ENCODE measurements at regions not wholly inside any gene's neighbourhood (a gene's known extent, or its start where the extent isn't known, plus 50 kb on each side); places are given as distances from the start of the nearest gene placed in this dataset.

- DNase-seq = no peak
Observed at GRCh38 chr13:106433066-106433465, 102.4 kb downstream of the EFNB2 start.

GRCh38 chr13:106432636-106433035 lies 102.8 kb downstream of the EFNB2 start:
- DNase-seq = no peak

GRCh38 chr13:106426909-106427308 lies 108.6 kb downstream of the EFNB2 start:
- DNase-seq = no peak

GRCh38 chr13:106425661-106426060 lies 109.8 kb downstream of the EFNB2 start:
- DNase-seq = no peak

- DNase-seq = no peak
Observed at GRCh38 chr13:106424805-106425204, 110.7 kb downstream of the EFNB2 start.

- no peak for DNase-seq
Observed at GRCh38 chr13:106423530-106423929, 111.9 kb downstream of the EFNB2 start.

- DNase-seq = no peak
Observed at GRCh38 chr13:106418556-106418955, 116.9 kb downstream of the EFNB2 start.

- DNase-seq = no peak
Observed at GRCh38 chr13:106417467-106418110, 117.9 kb downstream of the EFNB2 start.

GRCh38 chr13:106416645-106417044 lies 118.8 kb downstream of the EFNB2 start:
- no peak for DNase-seq

- no peak for DNase-seq
Observed at GRCh38 chr13:106415971-106416370, 119.5 kb downstream of the EFNB2 start.

- no peak for DNase-seq
Observed at GRCh38 chr13:106415442-106415841, 120.0 kb downstream of the EFNB2 start.

GRCh38 chr13:106407338-106407737 lies 128.1 kb downstream of the EFNB2 start:
- DNase-seq = no peak

- no peak for DNase-seq
Observed at GRCh38 chr13:106405731-106406130, 129.7 kb downstream of the EFNB2 start.

- no peak for DNase-seq
Observed at GRCh38 chr13:106403280-106403679, 132.2 kb downstream of the EFNB2 start.

GRCh38 chr13:106402866-106403265 lies 132.6 kb downstream of the EFNB2 start:
- no peak for DNase-seq

GRCh38 chr13:106401081-106401480 lies 134.4 kb downstream of the EFNB2 start:
- DNase-seq = no peak

GRCh38 chr13:106400289-106400688 lies 135.2 kb downstream of the EFNB2 start:
- DNase-seq = no peak

GRCh38 chr13:106398289-106398688 lies 137.2 kb downstream of the EFNB2 start:
- no peak for DNase-seq

- no peak for DNase-seq
Observed at GRCh38 chr13:106393776-106394175, 141.7 kb downstream of the EFNB2 start.

- no peak for DNase-seq
Observed at GRCh38 chr13:106391681-106392080, 143.8 kb downstream of the EFNB2 start.

- no peak for DNase-seq
Observed at GRCh38 chr13:106391271-106391670, 144.2 kb downstream of the EFNB2 start.

GRCh38 chr13:106390367-106390766 lies 145.1 kb downstream of the EFNB2 start:
- no peak for DNase-seq

- no peak for DNase-seq
Observed at GRCh38 chr13:106385654-106386053, 149.8 kb downstream of the EFNB2 start.

- DNase-seq = no peak
Observed at GRCh38 chr13:106384516-106384915, 150.9 kb downstream of the EFNB2 start.

GRCh38 chr13:106383791-106384190 lies 151.7 kb downstream of the EFNB2 start:
- DNase-seq = no peak
